GM12878 (cell line): ENCODE measurements at regions not wholly inside any gene's neighbourhood (a gene's known extent, or its start where the extent isn't known, plus 50 kb on each side); places are given as distances from the start of the nearest gene placed in this dataset.

ENCODE experiments used
- CBFB ChIP-seq: IDR thresholded peaks from 2 replicates; pipeline ENCODE4 v1.6.1; 2016; ENCODE audit warnings: antibody characterized with exemption, low read depth
- CREB1 ChIP-seq: IDR thresholded peaks from 2 replicates; pipeline ENCODE4 v1.6.1; 2012; ENCODE audit warnings: low read depth, mild to moderate bottlenecking, inconsistent platforms
- EGR1 ChIP-seq, 2 experiments: IDR thresholded peaks; 1 replicate in 1 of 2; 2 replicates in 1 of 2; pipeline ENCODE4 v1.6.1; 2011 to 2012; ENCODE audit warnings: low read depth in 2 of 2, low read length in 2 of 2, borderline replicate concordance in 1 of 2, mild to moderate bottlenecking in 1 of 2, moderate library complexity in 1 of 2
- EZH2 ChIP-seq: IDR thresholded peaks from 2 replicates; pipeline ENCODE4 v1.6.1; 2012; ENCODE audit warnings: low read depth, mild to moderate bottlenecking, control low read depth, inconsistent platforms, low read length, borderline replicate concordance; ENCODE audit not compliant: control insufficient read depth
- MEF2A ChIP-seq: IDR thresholded peaks from 2 replicates; pipeline ENCODE4 v1.6.1; 2011; ENCODE audit warnings: low read depth, mild to moderate bottlenecking, low read length, moderate library complexity; ENCODE audit not compliant: insufficient read depth
- NRF1 ChIP-seq: conservative IDR thresholded peaks from 2 replicates; pipeline ENCODE4 v1.6.1; 2011; ENCODE audit warnings: mild to moderate bottlenecking, low read depth, low read length, improper control_type of control experiment
- STAT3 ChIP-seq: IDR thresholded peaks from 2 replicates; pipeline ENCODE4 v1.6.1; 2011; ENCODE audit warnings: low read depth, low read length, improper control_type of control experiment
- SUZ12 ChIP-seq: fragments of 200-600 bp; sonication (generic); IDR thresholded peaks from one replicate; pipeline ENCODE4 v1.6.1; 2018; ENCODE audit warnings: antibody characterized with exemption, mild to moderate bottlenecking; ENCODE audit not compliant: unreplicated experiment
- TAF1 ChIP-seq: IDR thresholded peaks from 2 replicates; pipeline ENCODE4 v1.6.1; 2011; ENCODE audit warnings: mild to moderate bottlenecking, low read depth, low read length, borderline replicate concordance
- TF ChIP-seq, protein P1 (sequence below): IDR thresholded peaks from 2 replicates; pipeline ENCODE4 v1.6.1; 2012; ENCODE audit warnings: mild to moderate bottlenecking, low read depth, low read length
- TF ChIP-seq, protein P2 (sequence below), 3 experiments: IDR thresholded peaks in 2 of 3; conservative IDR thresholded peaks in 1 of 3; 2 replicates each; pipeline ENCODE4 v1.5.1; 2011; ENCODE audit warnings: low read depth in 3 of 3, low read length in 3 of 3, mild to moderate bottlenecking in 3 of 3, control low read depth in 2 of 3, moderate library complexity in 2 of 3, inconsistent platforms in 1 of 3, mixed read lengths in 1 of 3; ENCODE audit not compliant: control insufficient read depth in 2 of 3, insufficient read depth in 1 of 3; ENCODE audit errors: extremely low read depth in 1 of 3
- TF ChIP-seq, protein P3 (sequence below): fragments of 450-650 bp; IDR thresholded peaks from 2 replicates; pipeline ENCODE4 v1.6.1; 2017; ENCODE audit warnings: mild to moderate bottlenecking, moderate library complexity

DNA sequence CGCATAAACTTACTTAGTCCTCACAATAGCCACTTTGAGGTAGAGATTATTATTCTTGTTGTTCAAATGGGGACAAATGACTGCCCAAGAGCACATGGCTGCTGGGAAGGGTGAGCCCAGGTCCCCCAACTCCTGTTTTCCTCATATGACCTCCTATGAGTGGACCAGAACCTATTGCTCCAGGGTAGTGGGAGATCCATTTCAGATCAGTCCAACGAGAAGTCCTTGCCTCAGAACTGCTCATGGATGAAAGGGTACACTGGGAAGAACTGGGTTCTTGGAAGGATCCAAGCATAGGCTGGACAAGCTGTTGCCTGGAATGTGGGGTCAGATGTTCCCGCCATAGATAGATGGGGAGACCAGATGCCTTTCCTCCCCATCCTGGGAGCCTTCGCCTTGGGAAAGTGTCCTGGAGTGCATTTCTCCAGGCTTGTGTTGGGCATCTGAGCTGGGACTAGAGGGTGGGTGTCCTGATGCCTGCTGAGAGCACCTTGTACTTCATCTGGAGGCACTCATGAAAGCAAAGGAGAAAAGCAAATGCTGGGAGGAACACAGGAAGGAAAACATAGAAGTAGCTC lies 146.3 kb upstream of the B3GAT1 start:
- TF ChIP-seq TAF1, result no peak
- TF ChIP-seq, protein P1, sequence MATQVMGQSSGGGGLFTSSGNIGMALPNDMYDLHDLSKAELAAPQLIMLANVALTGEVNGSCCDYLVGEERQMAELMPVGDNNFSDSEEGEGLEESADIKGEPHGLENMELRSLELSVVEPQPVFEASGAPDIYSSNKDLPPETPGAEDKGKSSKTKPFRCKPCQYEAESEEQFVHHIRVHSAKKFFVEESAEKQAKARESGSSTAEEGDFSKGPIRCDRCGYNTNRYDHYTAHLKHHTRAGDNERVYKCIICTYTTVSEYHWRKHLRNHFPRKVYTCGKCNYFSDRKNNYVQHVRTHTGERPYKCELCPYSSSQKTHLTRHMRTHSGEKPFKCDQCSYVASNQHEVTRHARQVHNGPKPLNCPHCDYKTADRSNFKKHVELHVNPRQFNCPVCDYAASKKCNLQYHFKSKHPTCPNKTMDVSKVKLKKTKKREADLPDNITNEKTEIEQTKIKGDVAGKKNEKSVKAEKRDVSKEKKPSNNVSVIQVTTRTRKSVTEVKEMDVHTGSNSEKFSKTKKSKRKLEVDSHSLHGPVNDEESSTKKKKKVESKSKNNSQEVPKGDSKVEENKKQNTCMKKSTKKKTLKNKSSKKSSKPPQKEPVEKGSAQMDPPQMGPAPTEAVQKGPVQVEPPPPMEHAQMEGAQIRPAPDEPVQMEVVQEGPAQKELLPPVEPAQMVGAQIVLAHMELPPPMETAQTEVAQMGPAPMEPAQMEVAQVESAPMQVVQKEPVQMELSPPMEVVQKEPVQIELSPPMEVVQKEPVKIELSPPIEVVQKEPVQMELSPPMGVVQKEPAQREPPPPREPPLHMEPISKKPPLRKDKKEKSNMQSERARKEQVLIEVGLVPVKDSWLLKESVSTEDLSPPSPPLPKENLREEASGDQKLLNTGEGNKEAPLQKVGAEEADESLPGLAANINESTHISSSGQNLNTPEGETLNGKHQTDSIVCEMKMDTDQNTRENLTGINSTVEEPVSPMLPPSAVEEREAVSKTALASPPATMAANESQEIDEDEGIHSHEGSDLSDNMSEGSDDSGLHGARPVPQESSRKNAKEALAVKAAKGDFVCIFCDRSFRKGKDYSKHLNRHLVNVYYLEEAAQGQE, result no peak
- TF ChIP-seq EZH2, result no peak
- TF ChIP-seq STAT3, result no peak
- no peak for TF ChIP-seq SUZ12
- no peak for TF ChIP-seq NRF1
- TF ChIP-seq, protein P2, sequence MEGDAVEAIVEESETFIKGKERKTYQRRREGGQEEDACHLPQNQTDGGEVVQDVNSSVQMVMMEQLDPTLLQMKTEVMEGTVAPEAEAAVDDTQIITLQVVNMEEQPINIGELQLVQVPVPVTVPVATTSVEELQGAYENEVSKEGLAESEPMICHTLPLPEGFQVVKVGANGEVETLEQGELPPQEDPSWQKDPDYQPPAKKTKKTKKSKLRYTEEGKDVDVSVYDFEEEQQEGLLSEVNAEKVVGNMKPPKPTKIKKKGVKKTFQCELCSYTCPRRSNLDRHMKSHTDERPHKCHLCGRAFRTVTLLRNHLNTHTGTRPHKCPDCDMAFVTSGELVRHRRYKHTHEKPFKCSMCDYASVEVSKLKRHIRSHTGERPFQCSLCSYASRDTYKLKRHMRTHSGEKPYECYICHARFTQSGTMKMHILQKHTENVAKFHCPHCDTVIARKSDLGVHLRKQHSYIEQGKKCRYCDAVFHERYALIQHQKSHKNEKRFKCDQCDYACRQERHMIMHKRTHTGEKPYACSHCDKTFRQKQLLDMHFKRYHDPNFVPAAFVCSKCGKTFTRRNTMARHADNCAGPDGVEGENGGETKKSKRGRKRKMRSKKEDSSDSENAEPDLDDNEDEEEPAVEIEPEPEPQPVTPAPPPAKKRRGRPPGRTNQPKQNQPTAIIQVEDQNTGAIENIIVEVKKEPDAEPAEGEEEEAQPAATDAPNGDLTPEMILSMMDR (IDR thresholded peaks at IDR 0.05 in 2 of 3, conservative IDR thresholded peaks at IDR 0.05 in 1 of 3; ENCODE audit: control insufficient read depth in 2 of 3, extremely low read depth in 1 of 3, insufficient read depth in 1 of 3, low read depth in 3 of 3, low read length in 3 of 3), result no peak
- TF ChIP-seq, protein P3, sequence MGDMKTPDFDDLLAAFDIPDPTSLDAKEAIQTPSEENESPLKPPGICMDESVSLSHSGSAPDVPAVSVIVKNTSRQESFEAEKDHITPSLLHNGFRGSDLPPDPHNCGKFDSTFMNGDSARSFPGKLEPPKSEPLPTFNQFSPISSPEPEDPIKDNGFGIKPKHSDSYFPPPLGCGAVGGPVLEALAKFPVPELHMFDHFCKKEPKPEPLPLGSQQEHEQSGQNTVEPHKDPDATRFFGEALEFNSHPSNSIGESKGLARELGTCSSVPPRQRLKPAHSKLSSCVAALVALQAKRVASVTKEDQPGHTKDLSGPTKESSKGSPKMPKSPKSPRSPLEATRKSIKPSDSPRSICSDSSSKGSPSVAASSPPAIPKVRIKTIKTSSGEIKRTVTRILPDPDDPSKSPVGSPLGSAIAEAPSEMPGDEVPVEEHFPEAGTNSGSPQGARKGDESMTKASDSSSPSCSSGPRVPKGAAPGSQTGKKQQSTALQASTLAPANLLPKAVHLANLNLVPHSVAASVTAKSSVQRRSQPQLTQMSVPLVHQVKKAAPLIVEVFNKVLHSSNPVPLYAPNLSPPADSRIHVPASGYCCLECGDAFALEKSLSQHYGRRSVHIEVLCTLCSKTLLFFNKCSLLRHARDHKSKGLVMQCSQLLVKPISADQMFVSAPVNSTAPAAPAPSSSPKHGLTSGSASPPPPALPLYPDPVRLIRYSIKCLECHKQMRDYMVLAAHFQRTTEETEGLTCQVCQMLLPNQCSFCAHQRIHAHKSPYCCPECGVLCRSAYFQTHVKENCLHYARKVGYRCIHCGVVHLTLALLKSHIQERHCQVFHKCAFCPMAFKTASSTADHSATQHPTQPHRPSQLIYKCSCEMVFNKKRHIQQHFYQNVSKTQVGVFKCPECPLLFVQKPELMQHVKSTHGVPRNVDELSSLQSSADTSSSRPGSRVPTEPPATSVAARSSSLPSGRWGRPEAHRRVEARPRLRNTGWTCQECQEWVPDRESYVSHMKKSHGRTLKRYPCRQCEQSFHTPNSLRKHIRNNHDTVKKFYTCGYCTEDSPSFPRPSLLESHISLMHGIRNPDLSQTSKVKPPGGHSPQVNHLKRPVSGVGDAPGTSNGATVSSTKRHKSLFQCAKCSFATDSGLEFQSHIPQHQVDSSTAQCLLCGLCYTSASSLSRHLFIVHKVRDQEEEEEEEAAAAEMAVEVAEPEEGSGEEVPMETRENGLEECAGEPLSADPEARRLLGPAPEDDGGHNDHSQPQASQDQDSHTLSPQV, result no peak
- TF ChIP-seq EGR1 (IDR thresholded peaks at IDR 0.05; ENCODE audit: borderline replicate concordance in 1 of 2, low read depth in 2 of 2, low read length in 2 of 2), result no peak
- TF ChIP-seq CREB1, result no peak
- TF ChIP-seq MEF2A, result no peak
- no peak for TF ChIP-seq CBFB
